A549 (cell line): ENCODE measurements at regions not wholly inside any gene's neighbourhood (a gene's known extent, or its start where the extent isn't known, plus 50 kb on each side); places are given as distances from the start of the nearest gene placed in this dataset.

Source experiments
- ATAC-seq, 2 experiments: fragments of 200-7000 bp in 1 of 2; fragments of >200 bp in 1 of 2; cut with Nextera tagmentation in 1 of 2; cut with Tn5 transposase in 1 of 2; 3 replicates each; pipeline versions ENCODE4 v1.8.0 to v1.9.1; 2018 to 2020; ENCODE audit warnings: mild to moderate bottlenecking in 1 of 2, moderate library complexity in 1 of 2
- CTCF ChIA-PET: fragments of 300-600 bp; sonication (Branson Sonifier 250); formaldehyde crosslinking; extraction: SDS; loops from one replicate; lab custom pipeline; 2021; ENCODE audit warnings: antibody characterized with exemption, inconsistent platforms; lab: Yijun Ruan, JAX
- POLR2A ChIA-PET: fragments of 350-600 bp; formaldehyde crosslinking; extraction: SDS; loops from one replicate; lab custom pipeline; 2021; ENCODE audit warnings: antibody characterized with exemption, inconsistent platforms; lab: Yijun Ruan, JAX
- DNase-seq, 2 experiments: peaks; one replicate each; pipeline versions ENCODE4 v3.0.0 to v3.0.0-alpha.2; 2011 to 2016; ENCODE audit warnings: low read depth in 1 of 2, low spot score in 1 of 2
- FAIRE-seq: peaks from 2 replicates; lab custom pipeline; 2011; peaks lifted over from hg19 to GRCh38; lab: Jason Lieb, UNC
- H3K27ac ChIP-seq, 2 experiments: fragments of >200 bp; sonication (Bioruptor Twin); formaldehyde crosslinking; 3 replicates each; pipeline ENCODE4 v1.5.1; 2016 to 2017
- H3K4me1 ChIP-seq: fragments of >200 bp; sonication (Bioruptor Twin); formaldehyde crosslinking; 3 replicates; pipeline ENCODE4 v1.6.1; 2016
- H3K4me2 ChIP-seq: fragments of >200 bp; sonication (Bioruptor Twin); formaldehyde crosslinking; 3 replicates; pipeline ENCODE4 v1.6.1; 2016
- H3K4me3 ChIP-seq: fragments of >200 bp; sonication (Bioruptor Twin); formaldehyde crosslinking; 3 replicates; pipeline ENCODE4 v1.5.1; 2016
- H3K9me3 ChIP-seq: fragments of >200 bp; sonication (Bioruptor Twin); formaldehyde crosslinking; 3 replicates; pipeline ENCODE4 v1.6.1; 2016
- BHLHE40 ChIP-seq: IDR thresholded peaks from 2 replicates; pipeline ENCODE4 v1.6.1; 2012; ENCODE audit warnings: low read depth, low read length, inconsistent platforms
- EHMT2 ChIP-seq: fragments of 200-600 bp; sonication (generic); IDR thresholded peaks from 2 replicates; pipeline ENCODE4 v1.6.1; 2016; ENCODE audit warnings: antibody characterized with exemption, low read depth, mild to moderate bottlenecking, moderate library complexity
- FOSB ChIP-seq: fragments of 250-450 bp; sonication (Bioruptor Pico); IDR thresholded peaks from 2 replicates; pipeline ENCODE4 v1.5.0; 2020; ENCODE audit warnings: mild to moderate bottlenecking, moderate library complexity
- FOSL2 ChIP-seq, 2 experiments: fragments of 450-650 bp in 1 of 2; fragments of >200 bp in 1 of 2; sonication (Bioruptor Twin) in 1 of 2; formaldehyde crosslinking; IDR thresholded peaks; 2 replicates each; pipeline versions ENCODE4 v1.5.0 to v1.6.1; 2016 to 2020; ENCODE audit warnings: mild to moderate bottlenecking in 1 of 2, moderate library complexity in 1 of 2
- FOXS1 ChIP-seq: fragments of 250-450 bp; sonication (Bioruptor Pico); IDR thresholded peaks from 2 replicates; pipeline ENCODE4 v1.5.0; 2020; ENCODE audit warnings: mild to moderate bottlenecking, moderate library complexity
- HOXA7 ChIP-seq: fragments of 250-450 bp; sonication (Bioruptor Pico); IDR thresholded peaks from 2 replicates; pipeline ENCODE4 v1.5.0; 2020; ENCODE audit warnings: mild to moderate bottlenecking, moderate library complexity
- HOXB13 ChIP-seq: fragments of 250-450 bp; sonication (Bioruptor Pico); IDR thresholded peaks from 2 replicates; pipeline ENCODE4 v1.5.0; 2020; ENCODE audit warnings: low read depth, mild to moderate bottlenecking, moderate library complexity
- KDM1A ChIP-seq: fragments of 200-600 bp; sonication (generic); IDR thresholded peaks from 2 replicates; pipeline ENCODE4 v1.6.1; 2016; ENCODE audit warnings: low read depth, mild to moderate bottlenecking
- KDM5A ChIP-seq: fragments of 200-600 bp; sonication (generic); IDR thresholded peaks from 2 replicates; pipeline ENCODE4 v1.6.1; 2016; ENCODE audit warnings: antibody characterized with exemption, mild to moderate bottlenecking
- MYC ChIP-seq: IDR thresholded peaks from 2 replicates; pipeline ENCODE4 v1.6.1; 2012; ENCODE audit warnings: mild to moderate bottlenecking, inconsistent platforms, low read length, improper control_type of control experiment, borderline replicate concordance
- NFE2L2 ChIP-seq: fragments of 150-350 bp; conservative IDR thresholded peaks from 2 replicates; pipeline ENCODE4 v1.6.1; 2014; ENCODE audit warnings: low read length
- NPAS2 ChIP-seq: fragments of 250-450 bp; sonication (Bioruptor Pico); IDR thresholded peaks from 2 replicates; pipeline ENCODE4 v1.8.0; 2022; ENCODE audit warnings: mild to moderate bottlenecking, moderate library complexity, borderline replicate concordance
- NR3C1 ChIP-seq: fragments of >200 bp; sonication (Bioruptor Twin); formaldehyde crosslinking; IDR thresholded peaks from 3 replicates; pipeline ENCODE4 v1.6.1; 2017
- SMC3 ChIP-seq: fragments of >200 bp; sonication (Bioruptor Twin); formaldehyde crosslinking; IDR thresholded peaks from 3 replicates; pipeline ENCODE4 v1.6.1; 2018; ENCODE audit warnings: inconsistent platforms
- TFCP2L1 ChIP-seq: fragments of 250-450 bp; sonication (Bioruptor Pico); IDR thresholded peaks from 2 replicates; pipeline ENCODE4 v1.5.0; 2021; ENCODE audit warnings: mild to moderate bottlenecking
- ZC3H11A ChIP-seq: fragments of 450-650 bp; IDR thresholded peaks from 2 replicates; pipeline ENCODE4 v1.6.1; 2014; ENCODE audit warnings: antibody characterized with exemption, mild to moderate bottlenecking
- ZFP36 ChIP-seq: fragments of 450-650 bp; IDR thresholded peaks from 2 replicates; pipeline ENCODE4 v1.6.1; 2014; ENCODE audit warnings: borderline replicate concordance; ENCODE audit not compliant: partially characterized antibody
- WGBS: methylation state at CpG from one replicate; pipeline ENCODE4 v1.1.6; 2017; ENCODE audit errors: missing lambda C conversion rate; 5-methylcytosine and 5-hydroxymethylcytosine counted together
- TF ChIP-seq, protein P1 (sequence below): IDR thresholded peaks from 2 replicates; pipeline ENCODE4 v1.6.1; 2012
- TF ChIP-seq, protein P2 (sequence below): fragments of 200-600 bp; sonication (generic); IDR thresholded peaks from 2 replicates; pipeline ENCODE4 v1.6.1; 2016; ENCODE audit warnings: antibody characterized with exemption, mild to moderate bottlenecking, moderate library complexity
- TF ChIP-seq, protein P3 (sequence below): fragments of 150-350 bp; IDR thresholded peaks from 2 replicates; pipeline ENCODE4 v1.6.1; 2014; ENCODE audit warnings: low read depth, mild to moderate bottlenecking, low read length
- TF ChIP-seq, protein P4 (sequence below): fragments of >200 bp; sonication (Bioruptor Twin); formaldehyde crosslinking; IDR thresholded peaks from 3 replicates; pipeline ENCODE4 v1.5.1; 2016
- TF ChIP-seq, protein P5 (sequence below): fragments of 450-650 bp; IDR thresholded peaks from 2 replicates; pipeline ENCODE4 v1.6.1; 2014; ENCODE audit warnings: antibody characterized with exemption

DNA sequence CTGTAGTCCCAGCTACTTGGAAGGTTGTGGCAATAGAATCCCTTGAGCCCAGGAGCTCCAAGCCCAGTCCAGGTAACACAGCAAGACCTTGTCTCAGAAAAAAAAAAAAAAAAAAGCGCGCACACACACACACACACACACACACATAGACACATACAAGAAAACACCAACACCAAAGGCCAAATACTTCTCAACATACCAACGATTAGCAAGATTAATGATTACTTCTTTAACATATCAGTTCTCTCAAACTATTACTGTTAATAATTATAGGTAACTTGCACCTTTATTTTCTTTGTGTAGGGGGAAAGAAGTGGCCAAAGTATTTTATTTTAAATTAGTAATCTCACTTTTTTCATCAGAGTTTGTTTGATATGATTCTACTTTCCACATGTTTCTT, 289.5 kb upstream of the ADGRL2 start:
- WGBS: 62% methylated on average over 3 of the region's 3 CpGs
- H3K9me3 ChIP-seq: no peaks in the 10 kb centered on the region
- ChIA-PET CTCF (no interaction called here), POLR2A (no interaction called here)
- no peak overlapping the region for H3K4me3 ChIP-seq
- no peak overlapping the region for H3K4me2 ChIP-seq
- ATAC-seq: no peak
- no peak for TF ChIP-seq FOXS1 (CRISPR knock-in tag)
- no peak for TF ChIP-seq ZC3H11A
- TF ChIP-seq TFCP2L1 (CRISPR knock-in tag): no peak
- no peak for TF ChIP-seq KDM1A
- TF ChIP-seq FOSB (CRISPR knock-in tag): no peak
- no peak for TF ChIP-seq HOXB13 (CRISPR knock-in tag)
- no peak for TF ChIP-seq NPAS2 (CRISPR knock-in tag)
- TF ChIP-seq EHMT2: no peak
- TF ChIP-seq, protein P1, sequence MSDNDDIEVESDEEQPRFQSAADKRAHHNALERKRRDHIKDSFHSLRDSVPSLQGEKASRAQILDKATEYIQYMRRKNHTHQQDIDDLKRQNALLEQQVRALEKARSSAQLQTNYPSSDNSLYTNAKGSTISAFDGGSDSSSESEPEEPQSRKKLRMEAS: no peak
- TF ChIP-seq FOSL2 (IDR thresholded peaks at IDR 0.05): no peak
- no peak for TF ChIP-seq FOSL2 (CRISPR knock-in tag; IDR thresholded peaks at IDR 0.05)
- TF ChIP-seq, all 56 proteins: peak for 0
- FAIRE-seq: no peak
- DNase-seq: no peak
- Histone ChIP-seq H3K27ac (no peak overlapping the region), H3K4me1 (no peaks in the 10 kb centered on the region)

DNA sequence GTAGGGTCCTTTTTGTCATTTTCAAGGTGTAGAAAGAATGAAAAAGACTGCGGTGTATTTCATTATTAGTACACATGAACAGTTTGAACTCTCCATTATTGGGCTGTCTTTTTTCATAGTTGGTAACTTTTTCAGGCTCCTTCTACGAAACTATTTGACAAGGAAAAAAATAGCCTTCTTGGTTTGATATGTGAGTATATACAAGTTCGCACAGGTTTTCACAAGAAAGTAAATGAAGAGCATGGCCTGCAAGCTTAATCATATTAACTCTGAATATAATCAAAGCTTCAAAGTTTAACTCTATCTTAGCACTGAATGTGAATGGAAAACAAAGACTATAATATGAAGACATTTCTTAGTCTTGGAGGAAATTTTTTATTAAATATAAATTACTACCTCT, 290.0 kb upstream of the ADGRL2 start:
- no peak for DNase-seq
- no peak overlapping the region for H3K4me2 ChIP-seq
- no peak overlapping the region for H3K27ac ChIP-seq
- no peaks in the 10 kb centered on the region for H3K4me1 ChIP-seq
- TF ChIP-seq ZFP36 (no peak), HOXA7 (CRISPR knock-in tag) (no peak), MYC (no peak), SMC3 (no peak), BHLHE40 (no peak), KDM5A (no peak), NFE2L2 (no peak)
- TF ChIP-seq, protein P2, sequence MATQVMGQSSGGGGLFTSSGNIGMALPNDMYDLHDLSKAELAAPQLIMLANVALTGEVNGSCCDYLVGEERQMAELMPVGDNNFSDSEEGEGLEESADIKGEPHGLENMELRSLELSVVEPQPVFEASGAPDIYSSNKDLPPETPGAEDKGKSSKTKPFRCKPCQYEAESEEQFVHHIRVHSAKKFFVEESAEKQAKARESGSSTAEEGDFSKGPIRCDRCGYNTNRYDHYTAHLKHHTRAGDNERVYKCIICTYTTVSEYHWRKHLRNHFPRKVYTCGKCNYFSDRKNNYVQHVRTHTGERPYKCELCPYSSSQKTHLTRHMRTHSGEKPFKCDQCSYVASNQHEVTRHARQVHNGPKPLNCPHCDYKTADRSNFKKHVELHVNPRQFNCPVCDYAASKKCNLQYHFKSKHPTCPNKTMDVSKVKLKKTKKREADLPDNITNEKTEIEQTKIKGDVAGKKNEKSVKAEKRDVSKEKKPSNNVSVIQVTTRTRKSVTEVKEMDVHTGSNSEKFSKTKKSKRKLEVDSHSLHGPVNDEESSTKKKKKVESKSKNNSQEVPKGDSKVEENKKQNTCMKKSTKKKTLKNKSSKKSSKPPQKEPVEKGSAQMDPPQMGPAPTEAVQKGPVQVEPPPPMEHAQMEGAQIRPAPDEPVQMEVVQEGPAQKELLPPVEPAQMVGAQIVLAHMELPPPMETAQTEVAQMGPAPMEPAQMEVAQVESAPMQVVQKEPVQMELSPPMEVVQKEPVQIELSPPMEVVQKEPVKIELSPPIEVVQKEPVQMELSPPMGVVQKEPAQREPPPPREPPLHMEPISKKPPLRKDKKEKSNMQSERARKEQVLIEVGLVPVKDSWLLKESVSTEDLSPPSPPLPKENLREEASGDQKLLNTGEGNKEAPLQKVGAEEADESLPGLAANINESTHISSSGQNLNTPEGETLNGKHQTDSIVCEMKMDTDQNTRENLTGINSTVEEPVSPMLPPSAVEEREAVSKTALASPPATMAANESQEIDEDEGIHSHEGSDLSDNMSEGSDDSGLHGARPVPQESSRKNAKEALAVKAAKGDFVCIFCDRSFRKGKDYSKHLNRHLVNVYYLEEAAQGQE: no peak
- TF ChIP-seq, protein P3, sequence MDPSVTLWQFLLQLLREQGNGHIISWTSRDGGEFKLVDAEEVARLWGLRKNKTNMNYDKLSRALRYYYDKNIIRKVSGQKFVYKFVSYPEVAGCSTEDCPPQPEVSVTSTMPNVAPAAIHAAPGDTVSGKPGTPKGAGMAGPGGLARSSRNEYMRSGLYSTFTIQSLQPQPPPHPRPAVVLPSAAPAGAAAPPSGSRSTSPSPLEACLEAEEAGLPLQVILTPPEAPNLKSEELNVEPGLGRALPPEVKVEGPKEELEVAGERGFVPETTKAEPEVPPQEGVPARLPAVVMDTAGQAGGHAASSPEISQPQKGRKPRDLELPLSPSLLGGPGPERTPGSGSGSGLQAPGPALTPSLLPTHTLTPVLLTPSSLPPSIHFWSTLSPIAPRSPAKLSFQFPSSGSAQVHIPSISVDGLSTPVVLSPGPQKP: no peak
- TF ChIP-seq, all 56 proteins: peak for 0
- no peaks in the 10 kb centered on the region for H3K9me3 ChIP-seq
- FAIRE-seq (no peak), ATAC-seq (no peak)
- no peak overlapping the region for H3K4me3 ChIP-seq
- POLR2A ChIA-PET: no interaction called here
- 79% methylated on average over 3 of the region's 3 CpGs for WGBS
- CTCF ChIA-PET: no interaction called here

DNA sequence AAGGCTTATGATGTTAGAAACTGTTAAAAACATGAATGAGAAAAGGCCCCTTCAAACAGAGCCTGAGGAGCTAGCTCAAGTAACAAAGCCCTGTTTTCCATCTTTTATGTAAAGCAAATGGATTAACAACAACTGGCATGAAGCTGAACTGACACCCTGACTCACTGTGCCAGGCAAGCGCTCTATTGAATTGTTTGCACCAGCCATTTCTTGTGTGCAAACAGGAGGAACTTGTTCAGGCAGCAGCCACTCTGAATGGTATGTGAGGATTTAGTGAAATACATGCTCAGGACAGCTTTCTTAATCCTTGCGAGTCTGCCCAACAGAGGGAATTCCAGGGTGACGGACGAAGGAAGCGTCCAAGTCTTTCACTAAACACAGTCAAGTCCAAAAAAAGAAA, 291.1 kb upstream of the ADGRL2 start:
- ATAC-seq (no peak), DNase-seq (no peak), FAIRE-seq (no peak)
- CTCF ChIA-PET: no interaction called here
- 77% methylated on average over 5 of the region's 5 CpGs for WGBS
- POLR2A ChIA-PET: no interaction called here
- H3K9me3 ChIP-seq: no peaks in the 10 kb centered on the region
- H3K27ac ChIP-seq: no peak overlapping the region
- H3K4me2 ChIP-seq: no peak overlapping the region
- H3K4me3 ChIP-seq: no peak overlapping the region
- TF ChIP-seq NR3C1 (no peak), EHMT2 (no peak), SMC3 (no peak), FOXS1 (CRISPR knock-in tag) (no peak)
- TF ChIP-seq, protein P4, sequence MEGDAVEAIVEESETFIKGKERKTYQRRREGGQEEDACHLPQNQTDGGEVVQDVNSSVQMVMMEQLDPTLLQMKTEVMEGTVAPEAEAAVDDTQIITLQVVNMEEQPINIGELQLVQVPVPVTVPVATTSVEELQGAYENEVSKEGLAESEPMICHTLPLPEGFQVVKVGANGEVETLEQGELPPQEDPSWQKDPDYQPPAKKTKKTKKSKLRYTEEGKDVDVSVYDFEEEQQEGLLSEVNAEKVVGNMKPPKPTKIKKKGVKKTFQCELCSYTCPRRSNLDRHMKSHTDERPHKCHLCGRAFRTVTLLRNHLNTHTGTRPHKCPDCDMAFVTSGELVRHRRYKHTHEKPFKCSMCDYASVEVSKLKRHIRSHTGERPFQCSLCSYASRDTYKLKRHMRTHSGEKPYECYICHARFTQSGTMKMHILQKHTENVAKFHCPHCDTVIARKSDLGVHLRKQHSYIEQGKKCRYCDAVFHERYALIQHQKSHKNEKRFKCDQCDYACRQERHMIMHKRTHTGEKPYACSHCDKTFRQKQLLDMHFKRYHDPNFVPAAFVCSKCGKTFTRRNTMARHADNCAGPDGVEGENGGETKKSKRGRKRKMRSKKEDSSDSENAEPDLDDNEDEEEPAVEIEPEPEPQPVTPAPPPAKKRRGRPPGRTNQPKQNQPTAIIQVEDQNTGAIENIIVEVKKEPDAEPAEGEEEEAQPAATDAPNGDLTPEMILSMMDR: no peak
- TF ChIP-seq, protein P5, sequence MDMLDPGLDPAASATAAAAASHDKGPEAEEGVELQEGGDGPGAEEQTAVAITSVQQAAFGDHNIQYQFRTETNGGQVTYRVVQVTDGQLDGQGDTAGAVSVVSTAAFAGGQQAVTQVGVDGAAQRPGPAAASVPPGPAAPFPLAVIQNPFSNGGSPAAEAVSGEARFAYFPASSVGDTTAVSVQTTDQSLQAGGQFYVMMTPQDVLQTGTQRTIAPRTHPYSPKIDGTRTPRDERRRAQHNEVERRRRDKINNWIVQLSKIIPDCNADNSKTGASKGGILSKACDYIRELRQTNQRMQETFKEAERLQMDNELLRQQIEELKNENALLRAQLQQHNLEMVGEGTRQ: no peak
- H3K4me1 ChIP-seq: no peaks in the 10 kb centered on the region
